ENCODE measurements at regions not wholly inside any gene's neighbourhood (a gene's known extent, or its start where the extent isn't known, plus 50 kb on each side); places are given as distances from the start of the nearest gene placed in this dataset.
"Not testable (repeated sequence)": the region's sequence is repeated elsewhere in the genome, so short reads cannot be mapped to it uniquely, and the experiment has no call there.

- DNase-seq = no peak
These were observed 335.0 kb upstream of the CTNNB1 start for GRCh38 chr3:40864146-40864782.

GRCh38 chr3:40864915-40865314, 334.4 kb upstream of the CTNNB1 start:
- DNase-seq = no peak

- DNase-seq = no peak
These were observed 331.5 kb upstream of the CTNNB1 start for GRCh38 chr3:40867797-40868196.

GRCh38 chr3:40869013-40869412, 330.3 kb upstream of the CTNNB1 start:
- DNase-seq = no peak

GRCh38 chr3:40869939-40870338, 329.4 kb upstream of the CTNNB1 start:
- no peak for DNase-seq

DNA sequence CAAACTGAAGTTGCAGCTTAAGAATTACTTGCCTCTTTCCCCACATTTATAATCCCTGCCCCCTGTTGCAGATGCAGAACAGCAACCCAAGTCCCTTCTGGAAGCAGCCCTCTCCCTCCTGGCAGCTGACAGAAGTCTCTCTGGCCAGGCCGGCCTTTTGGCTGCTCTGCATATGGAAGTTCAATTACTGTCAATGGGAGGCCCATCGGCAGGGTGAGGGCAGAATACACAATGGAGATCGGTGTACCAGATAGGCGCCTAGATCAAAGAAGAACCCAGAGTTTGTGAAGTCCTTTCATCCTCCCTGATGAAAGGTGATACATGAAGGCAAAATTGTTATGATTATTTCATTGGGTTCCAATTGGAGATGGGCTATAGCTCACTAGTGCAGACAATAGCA, 327.9 kb upstream of the CTNNB1 start:
- DNase-seq = no peak

DNA sequence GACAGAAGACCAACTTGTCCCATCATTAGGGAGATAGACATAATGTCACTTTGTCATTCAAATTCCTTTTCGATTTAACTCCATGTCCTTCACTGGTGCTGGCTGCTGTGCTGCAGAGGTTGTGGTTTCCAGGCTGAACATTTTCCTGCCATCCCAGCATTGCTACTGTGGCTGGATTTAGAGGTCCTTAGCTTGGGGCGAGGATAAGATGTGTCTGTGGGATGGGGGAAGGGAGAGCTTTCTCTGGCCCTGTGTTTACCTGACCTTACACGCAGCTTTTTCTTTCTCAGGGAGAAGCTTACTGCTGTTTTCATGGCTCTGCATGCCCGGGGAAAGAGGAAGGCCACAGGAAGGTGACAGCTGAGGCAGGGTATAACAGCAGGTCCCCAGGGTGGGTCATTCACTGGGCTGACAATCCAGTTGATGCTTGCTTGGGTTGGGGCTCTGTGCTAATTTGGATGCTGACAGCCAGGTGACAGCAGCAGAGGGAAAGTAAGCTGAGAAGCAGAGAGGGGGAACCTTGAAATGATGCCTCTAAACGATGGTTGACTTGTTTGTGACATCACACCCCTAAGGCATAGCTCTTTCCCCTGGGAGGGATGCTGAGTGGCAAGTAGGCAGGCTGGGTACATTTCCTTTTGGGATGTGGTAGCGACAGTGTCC, 326.9 kb upstream of the CTNNB1 start:
- no peak for DNase-seq

GRCh38 chr3:40873476-40873875, 325.8 kb upstream of the CTNNB1 start:
- DNase-seq = no peak

DNA sequence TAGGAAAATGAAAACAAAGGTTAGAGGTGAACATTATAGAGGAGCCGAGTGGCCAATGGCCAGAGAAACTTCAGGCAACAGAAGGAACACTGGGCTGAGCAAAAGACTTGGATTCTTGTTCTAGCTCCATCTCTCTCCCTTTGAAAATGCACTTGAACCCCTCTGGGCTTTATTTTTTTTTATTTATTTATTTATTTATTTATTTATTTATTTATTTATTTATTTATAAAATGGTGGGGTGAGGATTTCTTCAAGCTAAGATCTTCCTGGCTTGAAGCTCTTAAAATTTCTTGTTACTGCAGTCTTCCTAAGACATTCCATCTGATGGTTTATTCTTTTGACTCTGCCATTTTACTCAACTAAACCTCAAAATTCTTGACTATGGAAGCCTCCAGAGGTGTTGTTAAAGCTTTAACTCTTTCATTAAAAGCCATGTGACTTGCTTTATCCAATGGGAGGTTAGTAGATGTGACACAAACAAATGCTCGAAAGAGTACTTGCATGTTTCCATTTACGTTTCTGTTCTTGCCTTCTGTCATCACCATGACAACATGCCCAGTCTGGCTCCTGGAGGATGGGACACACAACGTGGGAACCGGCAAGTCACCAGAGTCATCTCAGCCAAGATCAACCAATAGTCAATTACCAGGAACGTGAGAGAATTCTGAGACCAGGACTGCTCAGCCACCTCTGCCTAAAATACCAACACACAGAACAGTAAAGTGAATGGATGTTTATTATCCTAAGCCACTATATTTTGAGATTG, 325.2 kb upstream of the CTNNB1 start:
- DNase-seq = no peak

DNA sequence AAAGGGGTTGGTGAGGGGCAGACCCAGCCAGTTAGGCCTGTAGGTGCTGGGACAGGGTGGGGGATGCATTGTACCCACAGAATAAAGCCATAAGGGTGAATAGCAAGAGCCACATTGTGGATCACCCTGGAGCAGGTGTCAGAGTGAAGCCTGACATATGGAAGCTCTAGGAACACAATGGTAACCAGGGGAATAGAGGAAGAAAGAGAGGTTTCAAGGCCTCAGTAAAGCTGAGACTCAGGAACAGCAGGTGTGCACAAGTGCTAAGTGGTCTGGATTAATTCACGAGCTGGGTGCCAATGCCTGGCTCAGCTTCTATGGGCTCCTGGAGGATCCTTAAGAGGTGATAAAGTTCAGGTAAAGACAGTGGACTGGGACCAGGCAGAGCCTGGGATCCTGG, 323.7 kb upstream of the CTNNB1 start:
- no peak for DNase-seq

DNA sequence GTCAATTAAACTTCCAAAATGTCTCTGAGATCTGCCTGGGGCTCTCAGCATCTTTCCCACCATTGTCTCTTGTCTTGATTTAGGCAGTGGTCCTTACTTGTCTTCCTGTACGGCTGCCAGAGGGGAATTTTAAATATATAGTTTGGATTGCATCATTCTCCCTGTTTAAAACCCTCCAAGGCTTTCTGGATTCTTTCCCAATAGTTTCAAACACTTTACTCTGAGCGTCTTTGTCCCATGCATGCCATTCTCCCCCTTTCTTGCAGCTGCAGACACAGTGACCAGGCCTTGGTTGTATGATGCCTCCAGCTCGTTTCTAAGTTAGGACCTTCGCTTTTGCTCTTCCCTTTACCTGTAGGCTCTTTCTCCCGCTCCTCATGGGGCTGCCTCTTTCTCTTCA, 323.3 kb upstream of the CTNNB1 start:
- DNase-seq = no peak

DNA sequence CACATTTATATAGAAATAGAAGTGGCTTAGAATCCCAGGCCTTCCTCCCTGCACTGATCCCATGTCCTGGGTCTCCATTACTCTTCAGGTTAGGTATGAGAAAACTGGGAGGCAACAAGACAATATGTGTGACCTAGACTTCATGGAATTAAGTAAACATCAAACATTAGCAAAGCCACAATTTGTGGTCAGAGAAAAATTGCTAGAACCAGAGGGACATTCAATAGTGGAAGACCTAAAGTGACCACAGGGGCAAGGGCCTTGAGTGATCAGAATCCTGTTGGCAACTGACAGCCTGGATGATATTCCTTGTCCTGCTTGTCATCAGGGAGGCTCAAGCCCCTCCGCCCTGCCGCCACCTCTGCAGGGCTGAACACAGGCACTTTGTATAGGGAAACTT, 322.8 kb upstream of the CTNNB1 start:
- DNase-seq = no peak

- peak; percentile 67 to 78 for DNase-seq
These were observed 321.5 kb upstream of the CTNNB1 start for GRCh38 chr3:40877631-40878463.

GRCh38 chr3:40878464-40878905, 320.8 kb upstream of the CTNNB1 start:
- DNase-seq = no peak

- no peak for DNase-seq
These were observed 313.9 kb upstream of the CTNNB1 start for GRCh38 chr3:40885430-40885829.

- DNase-seq = no peak
These were observed 312.5 kb upstream of the CTNNB1 start for GRCh38 chr3:40886660-40887425.

DNA sequence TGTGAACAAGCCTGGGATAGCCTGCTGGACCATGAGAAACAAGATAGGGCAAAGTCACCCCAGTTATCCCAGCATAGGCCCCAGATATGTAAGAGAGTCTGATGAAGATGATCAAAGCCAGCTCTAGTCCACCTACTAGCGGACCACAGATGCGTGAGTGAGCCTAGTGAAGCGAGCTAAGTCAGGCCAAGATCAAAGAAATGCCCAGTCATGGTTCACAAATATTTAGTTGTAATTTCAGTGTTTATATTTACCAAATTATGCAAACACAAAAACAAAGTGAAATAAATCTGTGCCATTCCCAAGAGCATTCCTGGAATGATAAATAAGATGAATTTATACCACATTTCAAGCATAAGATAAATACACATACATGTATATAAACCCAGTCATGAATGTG, 308.1 kb upstream of the CTNNB1 start:
- DNase-seq = no peak

GRCh38 chr3:40895109-40895508, 304.2 kb upstream of the CTNNB1 start:
- no peak for DNase-seq

DNA sequence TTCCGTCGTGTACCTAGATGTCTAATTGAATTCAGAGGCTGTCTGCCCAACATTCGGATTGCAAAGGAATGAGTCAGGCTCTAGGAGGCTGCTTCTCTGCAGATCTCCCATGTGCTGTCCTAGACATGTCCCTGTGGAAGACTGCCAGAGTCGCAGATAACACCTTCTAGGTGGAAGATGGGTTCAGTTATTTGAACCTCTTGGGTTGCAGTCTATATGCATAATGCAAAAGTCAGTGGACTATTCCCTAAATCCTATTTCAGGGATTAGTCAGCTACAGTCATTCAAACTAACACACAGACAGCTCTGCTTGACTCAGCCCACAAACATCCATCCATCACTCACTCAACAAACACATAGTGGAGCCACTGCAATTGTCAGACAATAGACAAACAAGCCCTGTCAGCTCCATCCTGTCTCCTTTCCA, 300.0 kb upstream of the CTNNB1 start:
- no peak for DNase-seq

DNA sequence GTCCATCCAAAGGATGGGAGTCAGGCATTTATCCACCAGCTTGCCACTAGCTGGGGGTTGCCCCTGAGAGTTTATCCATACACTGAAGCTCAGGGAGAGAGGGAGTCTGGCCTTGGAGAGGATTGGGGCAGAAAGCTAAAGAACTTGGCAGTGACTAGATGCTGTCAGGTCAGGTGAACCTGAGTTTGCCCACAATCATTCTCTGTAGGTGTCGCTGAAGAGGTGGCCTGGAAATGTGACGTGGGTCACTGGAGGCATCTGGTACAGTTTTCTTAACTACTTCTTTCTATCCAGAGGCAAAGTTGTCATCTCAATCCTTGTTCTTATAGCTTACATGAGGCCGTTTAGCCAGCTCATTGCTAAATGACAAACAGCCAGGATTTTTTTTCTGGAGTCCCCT, 298.0 kb upstream of the CTNNB1 start:
- DNase-seq = no peak

GRCh38 chr3:40901796-40902195, 297.5 kb upstream of the CTNNB1 start:
- no peak for DNase-seq

DNA sequence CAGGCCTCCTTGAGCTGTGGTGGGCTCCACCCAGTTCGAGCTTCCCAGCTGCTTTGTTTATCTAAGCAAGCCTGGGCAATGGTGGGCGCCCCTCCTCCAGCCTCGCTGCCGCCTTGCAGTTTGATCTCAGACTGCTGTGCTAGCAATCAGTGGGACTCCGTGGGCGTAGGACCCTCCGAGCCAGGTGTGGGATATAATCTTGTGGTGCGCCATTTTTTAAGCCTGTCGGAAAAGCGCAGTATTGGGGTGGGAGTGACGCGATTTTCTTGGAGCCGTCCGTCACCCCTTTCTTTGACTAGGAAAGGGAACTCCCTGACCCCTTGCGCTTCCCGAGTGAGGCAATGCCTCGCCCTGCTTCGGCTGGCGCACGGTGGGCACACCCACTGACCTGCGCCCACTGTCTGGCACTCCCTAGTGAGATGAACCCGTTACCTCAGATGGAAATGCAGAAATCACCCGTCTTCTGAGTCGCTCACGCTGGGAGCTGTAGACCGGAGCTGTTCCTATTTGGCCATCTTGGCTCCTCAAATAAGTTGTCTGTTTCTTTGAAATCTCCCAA, 291.3 kb upstream of the CTNNB1 start:
- DNase-seq = not testable (repeated sequence)

Data from hippocampal formation (tissue), 2 donors.